GM23338 (cell line): ENCODE measurements at regions not wholly inside any gene's neighbourhood (a gene's known extent, or its start where the extent isn't known, plus 50 kb on each side); places are given as distances from the start of the nearest gene placed in this dataset.
A peak's percentile ranks its signal among the peaks of the same experiment; 100 is the strongest.

Experiments
- ATAC-seq: fragments of 200-7000 bp; cut with Tn5 transposase; 3 replicates; pipeline ENCODE4 v1.9.1; 2020
- DNase-seq: peaks from one replicate; pipeline ENCODE4 v3.0.0-alpha.2; 2015; ENCODE audit warnings: low spot score
- H2AFZ ChIP-seq: fragments of 200-600 bp; sonication (generic); 2 replicates; pipeline ENCODE4 v1.8.0; 2016; ENCODE audit warnings: antibody characterized with exemption, mild to moderate bottlenecking, moderate library complexity
- H3F3A ChIP-seq: fragments of 200-600 bp; sonication (generic); replicated peaks from 2 replicates; pipeline ENCODE4 v1.8.0; 2017; ENCODE audit warnings: antibody characterized with exemption, mixed run types, low read depth
- H3K27ac ChIP-seq: fragments of 200-600 bp; sonication (generic); 2 replicates; pipeline ENCODE4 v1.6.1; 2016; ENCODE audit warnings: low read depth
- H3K27me3 ChIP-seq: fragments of 200-600 bp; sonication (generic); 2 replicates; pipeline ENCODE4 v1.8.0; 2016; ENCODE audit warnings: mild to moderate bottlenecking, mixed run types, moderate library complexity; ENCODE audit not compliant: insufficient read depth
- H3K36me3 ChIP-seq: fragments of 200-600 bp; sonication (generic); 2 replicates; pipeline ENCODE4 v1.8.0; 2016; ENCODE audit warnings: mild to moderate bottlenecking; ENCODE audit not compliant: insufficient read depth
- H3K4me1 ChIP-seq: fragments of 200-600 bp; sonication (generic); 2 replicates; pipeline ENCODE4 v1.8.0; 2016; ENCODE audit warnings: mild to moderate bottlenecking, moderate library complexity; ENCODE audit not compliant: insufficient read depth
- H3K4me2 ChIP-seq: fragments of 200-600 bp; sonication (generic); 2 replicates; pipeline ENCODE4 v1.7.1; 2017; ENCODE audit warnings: mixed run types
- H3K4me3 ChIP-seq: fragments of 200-600 bp; sonication (generic); 2 replicates; pipeline ENCODE4 v1.6.1; 2016; ENCODE audit warnings: mixed run types
- H3K79me2 ChIP-seq: fragments of 200-600 bp; sonication (generic); replicated peaks from 2 replicates; pipeline ENCODE4 v1.8.0; 2017; ENCODE audit warnings: mild to moderate bottlenecking; ENCODE audit not compliant: insufficient read depth
- H3K9me2 ChIP-seq: fragments of 200-600 bp; sonication (generic); 2 replicates; pipeline ENCODE4 v1.8.0; 2017; ENCODE audit not compliant: insufficient read depth
- H4K20me1 ChIP-seq: fragments of 200-600 bp; sonication (generic); replicated peaks from 2 replicates; pipeline ENCODE4 v1.8.0; 2017; ENCODE audit warnings: mild to moderate bottlenecking; ENCODE audit not compliant: insufficient read depth
- H3K27ac Mint-ChIP-seq: 2 replicates; pipeline ENCODE4 v1.8.0; 2020; ENCODE audit warnings: inconsistent platforms, mild to moderate bottlenecking, moderate library complexity, mixed read lengths
- H3K27me3 Mint-ChIP-seq: 3 replicates; pipeline ENCODE4 v1.8.0; 2022; ENCODE audit warnings: low read depth, mild to moderate bottlenecking, moderate library complexity, mixed read lengths, inconsistent platforms; ENCODE audit not compliant: insufficient read depth, poor library complexity
- H3K36me3 Mint-ChIP-seq: 3 replicates; pipeline ENCODE4 v1.8.0; 2021; ENCODE audit warnings: low read depth, mild to moderate bottlenecking, inconsistent platforms, moderate library complexity, mixed read lengths
- H3K4me1 Mint-ChIP-seq: 3 replicates; pipeline ENCODE4 v1.8.0; 2020; ENCODE audit warnings: mild to moderate bottlenecking, inconsistent platforms, mixed read lengths
- H3K4me3 Mint-ChIP-seq: 3 replicates; pipeline ENCODE4 v1.8.0; 2021; ENCODE audit warnings: moderate library complexity, mild to moderate bottlenecking, inconsistent platforms, mixed read lengths
- H3K9me3 Mint-ChIP-seq: 3 replicates; pipeline ENCODE4 v1.8.0; 2020; ENCODE audit warnings: moderate library complexity, mild to moderate bottlenecking, inconsistent platforms, mixed read lengths
- CTCF ChIP-seq, 2 experiments: fragments of 200-600 bp in 1 of 2; sonication (generic) in 1 of 2; conservative IDR thresholded peaks; 2 replicates each; pipeline versions ENCODE4 v1.5.1 to v1.6.1; 2016 to 2017; ENCODE audit warnings: antibody characterized with exemption in 2 of 2, low read depth in 2 of 2, mild to moderate bottlenecking in 2 of 2, moderate library complexity in 1 of 2
- ETS1 ChIP-seq: IDR thresholded peaks from 2 replicates; pipeline ENCODE4 v1.6.1; 2016; ENCODE audit warnings: antibody characterized with exemption
- EZH2 ChIP-seq: fragments of 200-600 bp; sonication (generic); IDR thresholded peaks from one replicate; pipeline ENCODE4 v1.8.0; 2017; ENCODE audit warnings: antibody characterized with exemption, mild to moderate bottlenecking, low read depth; ENCODE audit not compliant: unreplicated experiment
- EZH2phosphoT487 ChIP-seq: fragments of 200-600 bp; sonication (generic); IDR thresholded peaks from one replicate; pipeline ENCODE4 v1.8.1; 2018; ENCODE audit warnings: antibody characterized with exemption; ENCODE audit not compliant: unreplicated experiment
- NANOG ChIP-seq: IDR thresholded peaks from 2 replicates; pipeline ENCODE4 v1.6.1; 2016; ENCODE audit warnings: antibody characterized with exemption, borderline replicate concordance
- POLR2AphosphoS5 ChIP-seq: IDR thresholded peaks from 2 replicates; pipeline ENCODE4 v1.6.1; 2016; ENCODE audit warnings: antibody characterized with exemption, low read depth
- STAT1 ChIP-seq: IDR thresholded peaks from one replicate; pipeline ENCODE4 v1.6.1; 2016; ENCODE audit warnings: antibody characterized with exemption; ENCODE audit not compliant: unreplicated experiment
- ZNF114 ChIP-seq: fragments of 250-450 bp; sonication (Bioruptor Pico); IDR thresholded peaks from 2 replicates; pipeline ENCODE4 v1.5.0; 2020; ENCODE audit warnings: mild to moderate bottlenecking, moderate library complexity
- ZNF331 ChIP-seq: fragments of 250-450 bp; sonication (Bioruptor Pico); IDR thresholded peaks from 2 replicates; pipeline ENCODE4 v1.5.0; 2020; ENCODE audit warnings: low read depth, mild to moderate bottlenecking, moderate library complexity
- ZNF462 ChIP-seq: fragments of 250-450 bp; sonication (Bioruptor Pico); IDR thresholded peaks from 2 replicates; pipeline ENCODE4 v1.5.0; 2020; ENCODE audit warnings: mild to moderate bottlenecking, moderate library complexity

DNA sequence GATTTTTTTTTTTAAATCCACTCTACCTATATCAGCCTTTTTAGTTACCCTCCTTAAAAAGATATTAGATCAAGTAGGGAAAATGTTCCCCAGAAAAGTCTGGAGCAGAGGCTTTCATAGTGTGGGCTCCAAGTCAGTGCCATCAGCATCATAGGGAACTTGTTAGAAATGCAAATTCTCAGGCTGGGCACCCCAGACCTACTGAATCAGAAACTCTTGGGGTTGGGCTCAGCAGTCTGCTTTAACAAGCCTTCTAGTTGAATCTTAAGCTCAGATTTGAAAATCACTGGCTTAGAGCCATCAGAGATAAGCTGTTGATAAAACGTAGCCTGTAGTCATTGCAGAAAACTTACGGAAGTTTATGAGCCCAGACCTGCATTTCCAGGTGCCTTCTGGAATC is 140.1 kb downstream of the TMEM38B start:
- H2AFZ ChIP-seq, result no peak overlapping the region
- H3K36me3 ChIP-seq, result no peaks in the 10 kb centered on the region

More for the DNA sequence above, 140.1 kb downstream of the TMEM38B start:
- no peaks in the 10 kb centered on the region; the same call in 1 of the 2 replicates for H3K4me1 ChIP-seq
- H3F3A ChIP-seq, result no peaks in the 10 kb centered on the region
- H3K79me2 ChIP-seq, result no peaks in the 10 kb centered on the region
- H3K4me2 ChIP-seq, result no peak overlapping the region
- Mint-ChIP-seq H3K4me3 (no peak overlapping the region), H3K27me3 (peaks cover 8% of the 10 kb centered on the region), H3K9me3 (no peaks in the 10 kb centered on the region), H3K27ac (no peak overlapping the region), H3K4me1 (peaks cover 20% of the 10 kb centered on the region), H3K36me3 (no peaks in the 10 kb centered on the region)
- DNase-seq (peak; percentile 4), ATAC-seq (peak; percentile 59; the same call in 2 of the 3 replicates)
- H3K4me3 ChIP-seq, result no peak overlapping the region
- TF ChIP-seq POLR2AphosphoS5, result no peak
- no peak for TF ChIP-seq CTCF (conservative IDR thresholded peaks at IDR 0.05; ENCODE audit: low read depth in 2 of 2)
- TF ChIP-seq EZH2phosphoT487, result no peak
- TF ChIP-seq ZNF462 (CRISPR knock-in tag), result no peak
- TF ChIP-seq STAT1, result no peak
- TF ChIP-seq ETS1, result no peak
- no peak for TF ChIP-seq EZH2
- no peak for TF ChIP-seq NANOG
- TF ChIP-seq ZNF114 (CRISPR knock-in tag), result no peak
- TF ChIP-seq ZNF331 (CRISPR knock-in tag), result no peak
- H3K9me2 ChIP-seq, result peaks cover 4% of the 10 kb centered on the region; the same call in 1 of the 2 replicates
- no peaks in the 10 kb centered on the region for H4K20me1 ChIP-seq
- H3K27ac ChIP-seq, result no peak overlapping the region
- no peaks in the 10 kb centered on the region for H3K27me3 ChIP-seq
